ENCODE measurements at regions not wholly inside any gene's neighbourhood (a gene's known extent, or its start where the extent isn't known, plus 50 kb on each side); places are given as distances from the start of the nearest gene placed in this dataset.

DNA sequence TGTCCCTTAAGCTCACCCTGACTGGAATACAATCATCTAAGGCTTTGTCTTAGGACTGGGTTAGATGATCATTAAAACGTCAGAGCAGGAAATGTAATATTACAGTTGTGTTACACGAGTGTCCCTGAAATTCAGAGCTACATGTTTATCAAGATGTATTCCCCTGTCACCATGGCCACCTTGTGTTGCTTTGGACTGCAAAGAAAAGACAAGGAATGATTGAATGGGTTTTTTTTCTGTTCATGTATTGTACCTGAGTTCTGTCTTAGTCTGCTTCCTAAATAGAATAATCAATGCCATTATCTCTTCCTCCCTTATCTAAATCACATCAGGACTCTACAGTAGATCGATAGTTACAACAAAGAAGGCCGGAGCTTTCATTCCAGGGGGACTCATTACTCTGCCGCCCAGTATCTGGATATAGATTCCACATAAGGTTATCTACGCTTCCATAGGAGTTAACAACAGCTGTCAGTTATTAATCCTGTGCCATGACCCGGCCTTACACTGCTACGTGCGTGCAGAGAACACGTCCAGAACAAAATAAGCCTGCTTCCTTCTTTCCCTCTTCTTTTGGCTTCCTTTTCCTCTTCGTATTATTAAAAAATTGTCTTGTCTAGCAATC is 274.1 kb upstream of the SASH1 start:
- no peak for TF ChIP-seq CTCF (IDR thresholded peaks at IDR 0.05; ENCODE audit: control extremely low read depth in 1 of 3, insufficient read depth in 1 of 3, low read depth in 1 of 3, low read length in 3 of 3)
- TF ChIP-seq BRCA1 (IDR thresholded peaks at IDR 0.05; ENCODE audit: low read depth, low read length) = no peak
- TF ChIP-seq POLR2AphosphoS5 (IDR thresholded peaks at IDR 0.05; ENCODE audit: low read depth, low read length) = no peak
- no peak for TF ChIP-seq TAF1 (IDR thresholded peaks at IDR 0.05; ENCODE audit: low read depth, low read length)
- no peak for TF ChIP-seq CEBPB (IDR thresholded peaks at IDR 0.05; ENCODE audit: low read depth, low read length)
- TF ChIP-seq, protein P1, sequence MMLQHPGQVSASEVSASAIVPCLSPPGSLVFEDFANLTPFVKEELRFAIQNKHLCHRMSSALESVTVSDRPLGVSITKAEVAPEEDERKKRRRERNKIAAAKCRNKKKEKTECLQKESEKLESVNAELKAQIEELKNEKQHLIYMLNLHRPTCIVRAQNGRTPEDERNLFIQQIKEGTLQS (IDR thresholded peaks at IDR 0.05; ENCODE audit: insufficient read depth, low read depth, low read length) = no peak
- TF ChIP-seq GABPA (IDR thresholded peaks at IDR 0.05; ENCODE audit: borderline replicate concordance, insufficient read depth, low read length) = no peak
- TF ChIP-seq POLR2A (IDR thresholded peaks at IDR 0.05; ENCODE audit: control extremely low read depth in 1 of 2, low read depth in 2 of 2, low read length in 2 of 2) = no peak
- no peak for TF ChIP-seq RFX5 (IDR thresholded peaks at IDR 0.05; ENCODE audit: borderline replicate concordance, low read depth, low read length)
- no peak for TF ChIP-seq JUND (IDR thresholded peaks at IDR 0.05; ENCODE audit: low read length)
- TF ChIP-seq SRF (IDR thresholded peaks at IDR 0.05; ENCODE audit: low read depth, low read length) = no peak

All from H1 (cell line).